Caki2 (cell line): ENCODE measurements at regions not wholly inside any gene's neighbourhood (a gene's known extent, or its start where the extent isn't known, plus 50 kb on each side); places are given as distances from the start of the nearest gene placed in this dataset.
"Not testable (repeated sequence)": the region's sequence is repeated elsewhere in the genome, so short reads cannot be mapped to it uniquely, and the experiment has no call there.

Experiments used
- DNase-seq: peaks from one replicate; pipeline ENCODE4 v3.0.0-alpha.2; 2015; ENCODE audit warnings: low read depth
- in situ Hi-C: cut with HindIII; loops from 2 replicates; pipeline ENCODE4 v1.10.0; 2016; ENCODE audit warnings: low sequenced_read_pairs, low pct_unique_long_range_greater_than_20kb, mixed read lengths

- in situ Hi-C loops = no loop called here
- DNase-seq = no peak
Measured at GRCh38 chrX:25755194-25755593, 382.9 kb upstream of the MAGEB18 start.

GRCh38 chrX:25762656-25763055 is 375.5 kb upstream of the MAGEB18 start:
- in situ Hi-C loops = no loop called here
- DNase-seq = no peak

GRCh38 chrX:25771853-25772252 is 366.3 kb upstream of the MAGEB18 start:
- DNase-seq, in situ Hi-C loops: not testable (repeated sequence)

DNA sequence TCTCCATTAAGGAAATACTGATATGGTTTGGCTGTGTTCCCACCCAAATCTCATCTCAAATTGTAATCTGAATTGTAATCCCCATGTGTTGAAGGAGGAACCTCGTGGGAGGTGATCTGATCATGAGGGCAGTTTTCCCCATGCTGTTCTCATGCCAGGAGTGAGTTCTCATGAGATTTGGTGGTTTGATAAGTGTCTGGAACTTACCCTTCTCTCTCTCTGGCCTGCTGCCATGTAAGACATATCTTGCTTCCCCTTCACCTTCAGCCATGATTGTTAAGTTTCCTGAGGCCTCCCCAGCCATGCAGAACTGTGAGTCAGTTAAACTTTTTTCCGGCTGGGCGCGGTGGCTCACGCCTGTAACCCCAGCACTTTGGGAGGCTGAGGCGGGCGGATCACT is 340.3 kb upstream of the MAGEB18 start:
- in situ Hi-C loops = not testable (repeated sequence)

GRCh38 chrX:25805744-25806143 is 332.4 kb upstream of the MAGEB18 start:
- in situ Hi-C loops = no loop called here
- no peak for DNase-seq

More for the DNA sequence above, 340.3 kb upstream of the MAGEB18 start:
- DNase-seq = not testable (repeated sequence)

DNA sequence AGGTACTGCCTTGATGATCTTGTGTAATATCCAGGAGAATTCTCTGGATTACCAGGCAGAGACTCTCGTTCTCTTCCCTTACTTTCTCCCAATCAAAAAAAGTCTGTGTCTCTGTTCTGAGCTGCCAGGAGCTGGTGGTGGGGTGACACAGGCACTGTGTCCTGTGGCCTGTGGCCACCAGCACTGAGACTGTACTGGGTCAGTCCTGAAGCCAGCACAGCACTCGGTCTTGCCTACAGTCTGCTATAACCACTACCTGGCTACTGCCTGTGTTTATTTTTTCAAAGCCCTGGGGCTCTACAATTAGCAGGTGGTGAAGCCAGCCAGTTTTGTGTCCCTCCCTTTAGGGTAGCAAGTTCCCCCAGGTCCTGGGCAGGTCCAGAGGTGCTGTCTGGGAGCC is 331.1 kb upstream of the MAGEB18 start:
- in situ Hi-C loops = no loop called here

GRCh38 chrX:25810202-25810601 is 327.9 kb upstream of the MAGEB18 start:
- peak; percentile 2 for DNase-seq
- in situ Hi-C loops = no loop called here

More for the DNA sequence above, 331.1 kb upstream of the MAGEB18 start:
- DNase-seq = no peak

- no peak for DNase-seq
- in situ Hi-C loops = no loop called here
Measured at GRCh38 chrX:25819879-25820278, 318.3 kb upstream of the MAGEB18 start.

DNA sequence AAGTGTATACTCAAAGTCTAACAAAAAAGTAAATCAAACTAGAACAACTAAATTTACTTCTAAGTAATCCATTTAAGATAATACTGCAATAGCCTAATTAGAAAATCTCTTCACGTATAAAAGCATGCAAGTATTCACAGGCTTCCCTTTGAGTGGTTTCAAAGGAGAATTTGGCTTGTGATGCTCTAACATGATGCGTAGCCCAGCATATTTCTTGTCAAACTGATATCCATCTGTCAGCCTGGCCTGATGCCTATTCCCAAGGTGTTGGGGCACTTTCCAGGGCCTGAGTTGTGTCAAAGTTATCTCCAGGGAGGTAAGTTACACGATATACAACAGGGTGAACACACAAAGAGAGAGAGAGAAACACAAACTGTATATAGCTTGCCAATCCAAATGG is 287.0 kb upstream of the MAGEB18 start:
- no peak for DNase-seq
- in situ Hi-C loops = no loop called here

GRCh38 chrX:25853002-25853479 is 285.1 kb upstream of the MAGEB18 start:
- in situ Hi-C loops = no loop called here
- DNase-seq = no peak

- in situ Hi-C loops = no loop called here
- DNase-seq = peak; percentile 22
Measured at GRCh38 chrX:25858273-25858880, 279.8 kb upstream of the MAGEB18 start.

GRCh38 chrX:25860322-25860721 is 277.8 kb upstream of the MAGEB18 start:
- DNase-seq = no peak
- in situ Hi-C loops = no loop called here

- DNase-seq = no peak
- in situ Hi-C loops = no loop called here
Measured at GRCh38 chrX:25869761-25870160, 268.4 kb upstream of the MAGEB18 start.

GRCh38 chrX:25872786-25873185 is 265.4 kb upstream of the MAGEB18 start:
- DNase-seq = no peak
- in situ Hi-C loops = no loop called here

DNA sequence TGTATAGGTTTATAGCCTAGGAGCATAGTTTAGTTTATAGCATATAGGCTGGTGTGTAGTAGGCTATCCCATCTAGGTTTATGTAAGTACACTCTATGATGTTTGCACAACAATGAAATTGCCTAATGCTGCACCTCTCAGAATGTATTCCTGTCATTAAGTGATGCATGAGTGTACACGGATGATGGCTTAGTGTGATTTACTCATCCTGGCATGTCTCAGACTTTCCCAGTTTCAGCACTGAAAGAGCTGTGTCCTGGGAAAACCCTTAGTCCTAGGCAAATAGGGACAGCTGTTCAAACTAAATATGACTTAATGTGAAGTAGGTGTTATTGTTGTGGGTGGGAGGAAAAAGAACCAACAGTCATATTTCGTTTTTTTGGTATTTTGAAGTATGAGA is 264.9 kb upstream of the MAGEB18 start:
- peak; percentile 6 for DNase-seq
- in situ Hi-C loops = no loop called here

- in situ Hi-C loops = no loop called here
- DNase-seq = no peak
Measured at GRCh38 chrX:25878806-25879205, 259.3 kb upstream of the MAGEB18 start.

DNA sequence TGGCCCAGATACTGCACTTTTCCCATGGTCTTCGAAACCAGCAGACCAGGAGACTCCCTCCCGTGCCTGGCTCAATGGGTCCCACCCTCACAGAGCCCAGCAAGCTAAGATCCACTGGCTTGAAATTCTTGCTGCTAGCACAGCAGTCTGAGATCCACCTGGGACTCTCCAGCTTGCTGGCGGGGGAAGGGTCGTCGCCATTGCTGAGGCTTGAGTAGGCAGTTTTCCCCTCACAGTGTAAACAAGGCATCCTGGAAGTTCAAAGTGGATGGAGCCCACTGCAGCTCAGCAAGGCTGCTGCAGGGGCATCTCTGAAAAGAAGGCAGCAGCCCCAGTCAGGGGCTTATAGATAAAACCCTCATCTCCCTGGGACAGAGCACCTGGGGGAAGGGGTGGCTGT is 255.6 kb upstream of the MAGEB18 start:
- DNase-seq, in situ Hi-C loops: not testable (repeated sequence)

- in situ Hi-C loops = no loop called here
- DNase-seq = no peak
Measured at GRCh38 chrX:25897758-25898157, 240.4 kb upstream of the MAGEB18 start.

- DNase-seq, in situ Hi-C loops: not testable (repeated sequence)
Measured at GRCh38 chrX:25905728-25906127, 232.4 kb upstream of the MAGEB18 start.

- no peak for DNase-seq
- in situ Hi-C loops = no loop called here
Measured at GRCh38 chrX:25925946-25926345, 212.2 kb upstream of the MAGEB18 start.
